ENCODE measurements at regions not wholly inside any gene's neighbourhood (a gene's known extent, or its start where the extent isn't known, plus 50 kb on each side); places are given as distances from the start of the nearest gene placed in this dataset.

DNA sequence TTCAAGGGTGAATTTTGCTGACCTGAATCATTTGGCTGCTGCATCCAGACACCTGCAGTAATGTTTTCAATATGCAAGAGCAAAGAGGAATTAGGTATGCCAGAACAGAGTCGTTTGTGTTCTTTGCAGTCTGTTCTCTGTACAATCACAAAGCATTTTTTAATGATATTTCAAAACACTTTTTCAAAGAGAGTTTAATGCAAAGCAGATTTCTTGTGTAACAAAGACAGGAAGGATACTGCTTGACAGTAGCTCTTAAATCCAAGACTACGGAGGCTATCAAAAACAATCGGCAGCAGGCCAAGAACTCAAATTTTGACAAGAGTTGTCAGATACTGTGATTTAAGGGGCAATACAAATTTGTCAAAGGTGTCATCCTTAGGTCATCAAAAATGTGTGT lies 341.9 kb downstream of the GADD45G start:
- Histone ChIP-seq H3K56ac (replicated peaks; ENCODE audit: insufficient read length, low read depth, low read length) (no peak overlapping the region), H3K79me2 (ENCODE audit: control insufficient read depth in 1 of 2, insufficient read depth in 2 of 2, low read length in 2 of 2) (no peaks in the 10 kb centered on the region)
- 78% methylated on average over 3 of the region's 3 CpGs; no CpG with 5 or more reads in 1 of the 2 experiments for WGBS, 2 experiments (ENCODE audit: extremely low coverage in 1 of 2, insufficient coverage in 1 of 2, insufficient read length in 1 of 2, insufficient replicate concordance in 2 of 2, low coverage in 1 of 2, low lambda C conversion rate in 2 of 2, missing lambda C conversion rate in 1 of 2)
- TF ChIP-seq TAF7 (optimal IDR thresholded peaks at IDR 0.05; ENCODE audit: borderline replicate concordance, low read depth, low read length), result no peak
- no peak for TF ChIP-seq CEBPB (IDR thresholded peaks at IDR 0.05; ENCODE audit: low read depth, low read length)
- no peak for TF ChIP-seq ASH2L (IDR thresholded peaks at IDR 0.05; ENCODE audit: low read length)
- no peak for TF ChIP-seq JUN (IDR thresholded peaks at IDR 0.05; ENCODE audit: low read depth, low read length)
- no peak for TF ChIP-seq SUZ12 (IDR thresholded peaks at IDR 0.05; ENCODE audit: low read length)
- TF ChIP-seq, protein P1, sequence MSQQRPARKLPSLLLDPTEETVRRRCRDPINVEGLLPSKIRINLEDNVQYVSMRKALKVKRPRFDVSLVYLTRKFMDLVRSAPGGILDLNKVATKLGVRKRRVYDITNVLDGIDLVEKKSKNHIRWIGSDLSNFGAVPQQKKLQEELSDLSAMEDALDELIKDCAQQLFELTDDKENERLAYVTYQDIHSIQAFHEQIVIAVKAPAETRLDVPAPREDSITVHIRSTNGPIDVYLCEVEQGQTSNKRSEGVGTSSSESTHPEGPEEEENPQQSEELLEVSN (IDR thresholded peaks at IDR 0.05), result no peak
- TF ChIP-seq EGR1 (IDR thresholded peaks at IDR 0.05; ENCODE audit: borderline replicate concordance, low read depth, low read length), result no peak
- TF ChIP-seq JUND (IDR thresholded peaks at IDR 0.05; ENCODE audit: low read length), result no peak
- no peak for TF ChIP-seq KDM1A (IDR thresholded peaks at IDR 0.05; ENCODE audit: borderline replicate concordance, low read length)
- TF ChIP-seq SIN3A (conservative IDR thresholded peaks at IDR 0.05 in 1 of 2, IDR thresholded peaks at IDR 0.05 in 1 of 2; ENCODE audit: low read depth in 1 of 2, low read length in 2 of 2), result no peak
- no peak for TF ChIP-seq HDAC2 (IDR thresholded peaks at IDR 0.05; ENCODE audit: borderline replicate concordance in 1 of 2, low read depth in 2 of 2, low read length in 2 of 2)
- no peak for TF ChIP-seq HDAC6 (IDR thresholded peaks at IDR 0.05; ENCODE audit: low read depth, low read length)
- TF ChIP-seq FOSL1 (IDR thresholded peaks at IDR 0.05; ENCODE audit: insufficient read depth, low read depth, low read length), result no peak
- no peak for TF ChIP-seq MAFK (IDR thresholded peaks at IDR 0.05; ENCODE audit: low read depth, low read length)

More for the DNA sequence above, 341.9 kb downstream of the GADD45G start:
- no peak overlapping the region for H2BK15ac ChIP-seq (ENCODE audit: low read length)
- CTCF ChIA-PET (ENCODE audit: partially characterized antibody), result interaction anchor here (1.0 to 1.5 kb wide), 3 partner anchors 11 to 190 kb away, joined by 3 to 4 read pairs (median 3); no protein-coding TSS in a partner anchor
- H2BK20ac ChIP-seq (ENCODE audit: low read length), result no peak overlapping the region
- DNase-seq (ENCODE audit: low read depth in 1 of 2, low spot score in 2 of 2), result no peak
- no peaks in the 10 kb centered on the region for H3K9me3 ChIP-seq (ENCODE audit: insufficient read depth in 2 of 2, low read depth in 1 of 2, low read length in 1 of 2)
- no peaks in the 10 kb centered on the region for H4K20me1 ChIP-seq (replicated peaks in 1 of 2; ENCODE audit: control insufficient read depth in 1 of 2, insufficient read depth in 2 of 2, low read length in 2 of 2)
- H2BK12ac ChIP-seq (ENCODE audit: low read depth, low read length), result no peak overlapping the region
- no peak overlapping the region for H3K23ac ChIP-seq (ENCODE audit: insufficient read length)
- no peak for FAIRE-seq
- no peak overlapping the region for H2AFZ ChIP-seq (ENCODE audit: low read length)
- H2BK5ac ChIP-seq (ENCODE audit: low read depth, low read length), result no peak overlapping the region
- H3K4me1 ChIP-seq (replicated peaks in 1 of 4; ENCODE audit: control insufficient read depth in 3 of 4, insufficient read depth in 4 of 4, low read length in 3 of 4), result peaks cover 2 to 5% (median 3%) of the 10 kb centered on the region in 4 experiments; a peak in 2 of 7 replicates
- no peak overlapping the region for H3K4me2 ChIP-seq (ENCODE audit: insufficient read depth in 1 of 2, low read depth in 2 of 2, low read length in 2 of 2)
- H3K4ac ChIP-seq (replicated peaks; ENCODE audit: insufficient read length, low read depth, low read length), result no peak overlapping the region
- no peak overlapping the region for H3K27ac ChIP-seq (ENCODE audit: low read depth, low read length)
- no peaks in the 10 kb centered on the region for H3K23me2 ChIP-seq (ENCODE audit: low read depth, low read length)
- no peaks in the 10 kb centered on the region for H3K79me1 ChIP-seq (ENCODE audit: low read depth, low read length)
- POLR2A ChIA-PET (ENCODE audit: partially characterized antibody), result no interaction called here
- no peak overlapping the region for H4K5ac ChIP-seq (ENCODE audit: insufficient read length, low read depth, low read length)
- no peaks in the 10 kb centered on the region for H3K36me3 ChIP-seq (ENCODE audit: control insufficient read depth in 2 of 4, insufficient read depth in 4 of 4, low read length in 3 of 4)
- no peak overlapping the region for H2AK5ac ChIP-seq (ENCODE audit: low read depth, low read length)
- H2BK120ac ChIP-seq (replicated peaks; ENCODE audit: low read depth, low read length), result no peak overlapping the region
- H3K14ac ChIP-seq (ENCODE audit: insufficient read length), result no peak overlapping the region
- H3K18ac ChIP-seq (ENCODE audit: extremely low read depth, low read length), result no peak overlapping the region
- no peaks in the 10 kb centered on the region for H3K27me3 ChIP-seq (replicated peaks in 1 of 4; ENCODE audit: control insufficient read depth in 3 of 4, extremely low read depth in 1 of 4, insufficient read depth in 3 of 4, low read length in 3 of 4)
- H4K91ac ChIP-seq (replicated peaks; ENCODE audit: insufficient read length, low read length), result no peak overlapping the region
- no peak overlapping the region for H3K9ac ChIP-seq (replicated peaks in 1 of 4; ENCODE audit: extremely low read depth in 1 of 4, low read depth in 3 of 4, low read length in 3 of 4)
- no peak overlapping the region for H4K8ac ChIP-seq (ENCODE audit: extremely low read depth, insufficient read depth, low read length)
- H3K4me3 ChIP-seq (ENCODE audit: extremely low read depth in 1 of 4, insufficient read depth in 2 of 4, low read depth in 3 of 4, low read length in 4 of 4), result no peak overlapping the region

All from H1 (cell line).